Astrocyte of the cerebellum (primary cell): ENCODE measurements at regions not wholly inside any gene's neighbourhood (a gene's known extent, or its start where the extent isn't known, plus 50 kb on each side); places are given as distances from the start of the nearest gene placed in this dataset.
"Not testable (repeated sequence)": the region's sequence is repeated elsewhere in the genome, so short reads cannot be mapped to it uniquely, and the experiment has no call there.

ENCODE experiments used
- DNase-seq: peaks from one replicate; pipeline ENCODE4 v3.0.0-alpha.2; 2011; ENCODE audit warnings: low read depth
- H3K4me3 ChIP-seq: 2 replicates; pipeline ENCODE4 v1.5.1; 2011; ENCODE audit warnings: mild to moderate bottlenecking, low read depth, low read length, moderate library complexity
- in situ Hi-C: cut with HindIII; loops from 2 replicates; pipeline ENCODE4 v1.10.0; 2017; ENCODE audit warnings: low sequenced_read_pairs
- TF ChIP-seq, protein P1 (sequence below): IDR thresholded peaks from 2 replicates; pipeline ENCODE4 v1.5.1; 2012; ENCODE audit warnings: low read length, low read depth, moderate library complexity, mild to moderate bottlenecking; ENCODE audit errors: missing control alignments

DNA sequence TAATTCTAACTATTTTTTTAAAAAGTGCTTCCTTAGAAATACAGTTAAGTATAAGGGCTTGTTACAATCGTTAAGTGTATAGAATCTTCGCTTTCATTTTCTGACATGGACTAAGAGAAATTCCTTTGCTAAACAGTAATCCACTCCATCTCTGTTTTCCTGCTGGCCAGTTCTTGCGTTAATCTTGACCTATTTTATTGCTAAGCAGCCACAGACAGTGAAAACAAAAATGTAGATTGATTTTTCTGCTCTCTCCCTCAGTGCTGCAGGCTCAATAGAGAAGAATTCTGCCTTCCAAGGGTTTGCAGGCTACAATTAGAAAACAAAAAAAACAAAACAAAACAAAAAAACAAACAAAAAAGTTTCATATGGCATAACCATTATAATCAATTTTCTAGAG lies 310.4 kb upstream of the ADARB2 start:
- in situ Hi-C loops, result no loop called here
- no peak for DNase-seq
- no peak overlapping the region for H3K4me3 ChIP-seq
- TF ChIP-seq, protein P1, sequence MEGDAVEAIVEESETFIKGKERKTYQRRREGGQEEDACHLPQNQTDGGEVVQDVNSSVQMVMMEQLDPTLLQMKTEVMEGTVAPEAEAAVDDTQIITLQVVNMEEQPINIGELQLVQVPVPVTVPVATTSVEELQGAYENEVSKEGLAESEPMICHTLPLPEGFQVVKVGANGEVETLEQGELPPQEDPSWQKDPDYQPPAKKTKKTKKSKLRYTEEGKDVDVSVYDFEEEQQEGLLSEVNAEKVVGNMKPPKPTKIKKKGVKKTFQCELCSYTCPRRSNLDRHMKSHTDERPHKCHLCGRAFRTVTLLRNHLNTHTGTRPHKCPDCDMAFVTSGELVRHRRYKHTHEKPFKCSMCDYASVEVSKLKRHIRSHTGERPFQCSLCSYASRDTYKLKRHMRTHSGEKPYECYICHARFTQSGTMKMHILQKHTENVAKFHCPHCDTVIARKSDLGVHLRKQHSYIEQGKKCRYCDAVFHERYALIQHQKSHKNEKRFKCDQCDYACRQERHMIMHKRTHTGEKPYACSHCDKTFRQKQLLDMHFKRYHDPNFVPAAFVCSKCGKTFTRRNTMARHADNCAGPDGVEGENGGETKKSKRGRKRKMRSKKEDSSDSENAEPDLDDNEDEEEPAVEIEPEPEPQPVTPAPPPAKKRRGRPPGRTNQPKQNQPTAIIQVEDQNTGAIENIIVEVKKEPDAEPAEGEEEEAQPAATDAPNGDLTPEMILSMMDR, result no peak

GRCh38 chr10:2043379-2043778 lies 306.1 kb upstream of the ADARB2 start:
- H3K4me3 ChIP-seq, result no peak overlapping the region
- in situ Hi-C loops, result no loop called here
- TF ChIP-seq, protein P1, result no peak
- DNase-seq, result no peak

DNA sequence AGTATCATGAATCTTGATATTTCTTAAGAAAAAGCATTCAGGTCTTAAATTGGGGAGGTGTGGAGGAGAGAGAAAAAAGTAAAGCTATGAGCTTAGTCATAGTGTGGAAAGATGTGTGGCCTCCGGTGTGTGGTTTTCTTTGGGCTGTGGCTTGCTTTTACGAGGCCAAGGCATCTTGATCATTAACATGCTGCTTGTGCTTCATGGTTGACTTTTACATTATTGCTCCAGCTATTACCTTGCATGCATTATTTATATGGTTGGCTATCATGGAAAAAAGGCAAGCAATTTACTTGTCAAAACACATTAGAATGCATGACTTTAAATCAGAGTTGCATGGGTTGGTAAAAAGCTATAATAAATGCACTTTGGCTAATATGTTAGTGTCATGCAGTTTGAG lies 300.7 kb upstream of the ADARB2 start:
- in situ Hi-C loops, result no loop called here
- no peak overlapping the region for H3K4me3 ChIP-seq
- TF ChIP-seq, protein P1, result no peak
- no peak for DNase-seq

GRCh38 chr10:2037246-2037645 lies 299.9 kb upstream of the ADARB2 start:
- TF ChIP-seq, protein P1, result no peak
- in situ Hi-C loops, result no loop called here
- DNase-seq, result no peak
- no peak overlapping the region for H3K4me3 ChIP-seq

DNA sequence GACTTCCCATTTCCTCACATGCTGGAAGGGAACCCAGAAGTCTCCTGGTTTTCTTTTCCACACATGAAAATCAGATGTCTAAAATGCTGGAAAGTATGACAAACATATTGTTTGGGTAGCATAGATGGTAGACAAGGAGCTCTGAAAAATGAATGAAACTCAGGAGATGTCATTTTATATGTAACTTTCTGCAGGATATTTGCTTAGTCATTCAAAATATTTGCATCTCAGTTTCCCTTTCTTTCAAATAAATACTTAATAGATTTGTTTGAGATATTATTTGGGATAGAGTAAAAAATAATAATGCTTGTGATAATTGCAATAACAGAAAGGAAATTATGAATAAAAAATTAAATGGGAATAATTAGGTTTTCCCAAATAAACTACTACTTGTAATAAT lies 298.9 kb upstream of the ADARB2 start:
- DNase-seq, result no peak
- TF ChIP-seq, protein P1, result no peak
- in situ Hi-C loops, result no loop called here
- H3K4me3 ChIP-seq, result no peak overlapping the region

DNA sequence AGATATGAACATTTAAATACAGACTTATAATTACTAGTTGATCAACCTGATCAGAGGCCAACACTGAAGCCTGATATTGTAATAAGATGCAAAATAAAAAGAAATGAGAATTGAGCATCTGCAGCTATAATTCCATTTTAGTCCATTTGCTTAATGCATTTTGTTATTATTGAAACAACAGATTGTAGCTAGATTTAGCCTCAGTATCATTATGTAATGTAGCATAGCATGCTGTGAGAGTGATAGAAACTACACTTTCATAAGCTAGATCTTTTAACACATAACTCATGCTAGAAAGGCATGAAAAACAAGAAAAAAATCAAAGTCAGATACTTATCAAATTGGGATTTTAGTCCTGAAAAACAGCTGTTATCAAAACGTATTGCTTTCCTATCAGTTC lies 292.7 kb upstream of the ADARB2 start:
- DNase-seq, result no peak
- in situ Hi-C loops, result no loop called here
- no peak overlapping the region for H3K4me3 ChIP-seq
- TF ChIP-seq, protein P1, result no peak

- in situ Hi-C loops, result no loop called here
- no peak overlapping the region for H3K4me3 ChIP-seq
- TF ChIP-seq, protein P1, result no peak
- no peak for DNase-seq
Observed at GRCh38 chr10:2026936-2027335, 289.6 kb upstream of the ADARB2 start.

DNA sequence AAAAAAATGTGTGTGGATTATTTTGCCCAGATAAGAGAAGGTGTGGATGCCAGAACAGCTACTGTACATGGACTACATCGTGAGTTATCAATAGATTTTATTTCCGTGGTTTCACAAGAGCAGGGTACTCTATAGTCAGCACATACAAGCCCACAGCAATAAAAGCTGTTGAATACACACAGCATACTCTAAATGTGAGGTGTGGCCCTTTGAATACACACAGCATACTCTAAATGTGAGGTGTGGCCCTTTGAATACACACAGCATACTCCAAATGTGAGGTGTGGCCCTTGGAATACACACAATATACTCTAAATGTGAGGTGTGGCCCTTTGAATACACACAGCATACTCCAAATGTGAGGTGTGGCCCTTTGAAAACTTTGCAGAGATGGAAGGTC lies 287.4 kb upstream of the ADARB2 start:
- DNase-seq, in situ Hi-C loops, H3K4me3 ChIP-seq: not testable (repeated sequence)
